ENCODE measurements at regions not wholly inside any gene's neighbourhood (a gene's known extent, or its start where the extent isn't known, plus 50 kb on each side); places are given as distances from the start of the nearest gene placed in this dataset.

- TF ChIP-seq EZH2 (IDR thresholded peaks at IDR 0.05; ENCODE audit: borderline replicate concordance, low read length) (no peak), CTCF (IDR thresholded peaks at IDR 0.05; ENCODE audit: low read length) (no peak)
Measured at GRCh38 chr2:49335546-49335945, 181.2 kb upstream of the FSHR start.

Measured in OCI-LY1 (cell line).